Stimulated activated naive CD8-positive, alpha-beta T cell treated with anti-CD3 and anti-CD28 coated beads, Interleukin-15, amount 100 ng/mL, for 72 hours (primary cell): ENCODE measurements at regions not wholly inside any gene's neighbourhood (a gene's known extent, or its start where the extent isn't known, plus 50 kb on each side); places are given as distances from the start of the nearest gene placed in this dataset.
A peak's percentile ranks its signal among the peaks of the same experiment; 100 is the strongest.

Experiments
- ATAC-seq: fragments of 150-1000 bp; cut with Tn5 transposase; 2 replicates; pipeline ENCODE4 v1.10.0; 2021; ENCODE audit warnings: mild to moderate bottlenecking, moderate library complexity
- DNase-seq, 2 donors: peaks; one replicate each; pipeline ENCODE4 v3.0.0; 2021 to 2022
- H3K27ac Mint-ChIP-seq, 2 donors: one replicate each; pipeline ENCODE4 v1.8.0; 2022; ENCODE audit warnings: mild to moderate bottlenecking in 2 of 2, mixed read lengths in 2 of 2, moderate library complexity in 2 of 2
- H3K27me3 Mint-ChIP-seq: one replicate; pipeline ENCODE4 v1.8.0; 2022; ENCODE audit warnings: mixed read lengths
- H3K4me1 Mint-ChIP-seq: one replicate; pipeline ENCODE4 v1.8.0; 2022; ENCODE audit warnings: mild to moderate bottlenecking, mixed read lengths
- H3K4me3 Mint-ChIP-seq, 2 donors: one replicate each; pipeline ENCODE4 v1.8.0; 2022; ENCODE audit warnings: mild to moderate bottlenecking in 2 of 2, mixed read lengths in 2 of 2, moderate library complexity in 1 of 2
- H3K9me3 Mint-ChIP-seq, 2 donors: one replicate each; pipeline ENCODE4 v1.8.0; 2022; ENCODE audit warnings: mixed read lengths in 2 of 2

GRCh38 chr7:24503506-24503905 lies 69.7 kb upstream of the PALS2 start:
- no peaks in the 10 kb centered on the region for H3K4me1 Mint-ChIP-seq
- DNase-seq = no peak

DNA sequence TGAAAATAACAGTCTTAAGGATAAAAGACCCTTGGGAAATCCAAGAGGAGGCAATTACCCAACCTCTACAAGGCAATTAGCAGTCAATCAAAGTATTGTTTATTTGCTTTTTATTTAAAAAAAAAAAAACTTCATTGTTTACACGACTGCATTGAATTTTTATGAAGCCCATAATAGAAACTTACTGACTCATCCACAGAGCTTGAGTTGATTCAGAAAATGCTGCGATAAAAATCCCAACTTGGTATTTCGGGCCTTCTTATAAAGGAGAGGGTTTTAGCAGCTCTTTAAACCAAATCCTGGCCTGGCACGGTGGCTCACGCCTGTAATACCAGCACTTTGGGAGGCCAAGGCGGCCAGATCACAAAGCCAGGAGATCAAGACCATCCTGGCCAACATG lies 69.2 kb upstream of the PALS2 start:
- H3K4me3 Mint-ChIP-seq = no peak overlapping the region
- ATAC-seq = no peak
- DNase-seq = no peak
- no peaks in the 10 kb centered on the region for H3K4me1 Mint-ChIP-seq
- no peaks in the 10 kb centered on the region for H3K9me3 Mint-ChIP-seq
- H3K27me3 Mint-ChIP-seq = no peaks in the 10 kb centered on the region
- H3K27ac Mint-ChIP-seq = no peak overlapping the region

More at GRCh38 chr7:24503506-24503905, 69.7 kb upstream of the PALS2 start:
- Mint-ChIP-seq H3K27ac (no peak overlapping the region), H3K27me3 (no peaks in the 10 kb centered on the region), H3K9me3 (no peaks in the 10 kb centered on the region), H3K4me3 (no peak overlapping the region)
- ATAC-seq = no peak

- no peaks in the 10 kb centered on the region for H3K27me3 Mint-ChIP-seq
- no peak for ATAC-seq
Measured at GRCh38 chr7:24504836-24505235, 68.4 kb upstream of the PALS2 start.

DNA sequence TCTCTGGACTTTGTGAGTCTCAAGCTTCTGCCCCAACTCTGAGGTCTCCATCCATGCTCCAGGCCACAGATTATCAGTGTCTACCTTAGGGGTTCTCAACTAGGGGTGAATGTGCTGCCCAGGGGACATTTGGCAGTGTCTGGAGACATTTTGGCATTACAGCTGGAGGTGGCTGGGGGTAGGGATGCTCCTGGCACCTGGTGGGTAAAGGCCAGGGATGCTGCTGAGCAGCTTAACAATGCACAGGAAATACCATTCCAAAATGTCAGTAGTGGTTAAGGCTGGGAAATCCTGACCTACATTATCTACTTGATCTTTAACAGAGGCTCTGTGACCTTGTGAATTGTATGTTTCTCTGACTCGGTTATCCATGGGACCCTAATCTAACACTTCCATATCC lies 67.3 kb upstream of the PALS2 start:
- H3K27ac Mint-ChIP-seq = peak overlapping the region in 1 of 2 donors; percentile 90
- no peaks in the 10 kb centered on the region for H3K9me3 Mint-ChIP-seq
- ATAC-seq (no peak), DNase-seq (no peak)
- no peaks in the 10 kb centered on the region for H3K27me3 Mint-ChIP-seq
- no peak overlapping the region for H3K4me3 Mint-ChIP-seq
- no peaks in the 10 kb centered on the region for H3K4me1 Mint-ChIP-seq

More at GRCh38 chr7:24504836-24505235, 68.4 kb upstream of the PALS2 start:
- no peak overlapping the region for H3K4me3 Mint-ChIP-seq
- no peaks in the 10 kb centered on the region for H3K4me1 Mint-ChIP-seq
- DNase-seq = no peak
- H3K9me3 Mint-ChIP-seq = no peaks in the 10 kb centered on the region
- no peak overlapping the region for H3K27ac Mint-ChIP-seq

- H3K4me3 Mint-ChIP-seq = no peak overlapping the region
Measured at GRCh38 chr7:24508316-24508715, 64.9 kb upstream of the PALS2 start.

DNA sequence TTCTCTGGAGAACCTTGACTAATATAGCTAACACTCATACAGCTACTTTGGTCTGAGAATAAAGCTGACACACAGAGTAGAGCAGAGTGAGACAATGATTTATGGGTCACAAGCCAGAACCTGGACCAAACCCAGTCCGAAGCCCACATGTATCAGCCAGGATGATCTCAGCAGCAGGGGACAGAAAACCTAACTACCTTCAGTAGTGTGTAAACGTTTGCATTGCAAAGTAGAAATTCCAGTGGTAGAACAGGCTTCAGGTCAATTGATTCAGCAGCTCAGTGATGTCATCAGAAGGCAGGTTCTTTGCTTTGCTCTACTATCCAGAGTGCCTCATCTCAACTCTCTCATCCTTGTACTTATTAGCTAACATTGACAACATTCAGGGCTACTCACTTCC lies 62.5 kb upstream of the PALS2 start:
- no peak overlapping the region for H3K4me3 Mint-ChIP-seq
- ATAC-seq (no peak), DNase-seq (no peak)
- H3K27me3 Mint-ChIP-seq = no peaks in the 10 kb centered on the region
- no peaks in the 10 kb centered on the region for H3K4me1 Mint-ChIP-seq
- H3K9me3 Mint-ChIP-seq = no peaks in the 10 kb centered on the region
- no peak overlapping the region for H3K27ac Mint-ChIP-seq

More at GRCh38 chr7:24508316-24508715, 64.9 kb upstream of the PALS2 start:
- no peaks in the 10 kb centered on the region for H3K27me3 Mint-ChIP-seq
- H3K9me3 Mint-ChIP-seq = no peaks in the 10 kb centered on the region
- no peak for ATAC-seq
- no peak overlapping the region for H3K27ac Mint-ChIP-seq
- no peaks in the 10 kb centered on the region for H3K4me1 Mint-ChIP-seq
- no peak for DNase-seq

DNA sequence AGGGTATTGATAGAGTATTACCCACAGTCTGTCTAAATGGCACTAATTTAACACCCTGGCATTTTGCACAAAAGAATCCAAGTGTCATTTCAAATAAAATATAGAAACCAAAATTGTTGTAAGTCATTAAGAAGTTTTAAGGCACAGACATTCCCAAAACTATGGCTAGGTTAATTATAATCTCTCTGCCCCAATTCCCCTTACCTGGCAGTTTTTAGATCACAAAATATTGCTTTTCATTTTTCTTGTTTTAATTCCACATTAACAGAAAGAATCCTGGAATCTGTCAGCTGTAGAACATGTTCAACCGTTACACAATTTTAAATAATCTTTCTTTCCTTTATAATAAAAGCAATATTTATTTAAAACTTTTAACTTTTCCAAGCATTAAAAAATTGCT lies 56.1 kb upstream of the PALS2 start:
- Mint-ChIP-seq H3K9me3 (no peaks in the 10 kb centered on the region), H3K4me3 (no peak overlapping the region), H3K27me3 (peaks cover 17% of the 10 kb centered on the region), H3K4me1 (no peaks in the 10 kb centered on the region), H3K27ac (no peak overlapping the region)
- ATAC-seq (no peak), DNase-seq (no peak)

DNA sequence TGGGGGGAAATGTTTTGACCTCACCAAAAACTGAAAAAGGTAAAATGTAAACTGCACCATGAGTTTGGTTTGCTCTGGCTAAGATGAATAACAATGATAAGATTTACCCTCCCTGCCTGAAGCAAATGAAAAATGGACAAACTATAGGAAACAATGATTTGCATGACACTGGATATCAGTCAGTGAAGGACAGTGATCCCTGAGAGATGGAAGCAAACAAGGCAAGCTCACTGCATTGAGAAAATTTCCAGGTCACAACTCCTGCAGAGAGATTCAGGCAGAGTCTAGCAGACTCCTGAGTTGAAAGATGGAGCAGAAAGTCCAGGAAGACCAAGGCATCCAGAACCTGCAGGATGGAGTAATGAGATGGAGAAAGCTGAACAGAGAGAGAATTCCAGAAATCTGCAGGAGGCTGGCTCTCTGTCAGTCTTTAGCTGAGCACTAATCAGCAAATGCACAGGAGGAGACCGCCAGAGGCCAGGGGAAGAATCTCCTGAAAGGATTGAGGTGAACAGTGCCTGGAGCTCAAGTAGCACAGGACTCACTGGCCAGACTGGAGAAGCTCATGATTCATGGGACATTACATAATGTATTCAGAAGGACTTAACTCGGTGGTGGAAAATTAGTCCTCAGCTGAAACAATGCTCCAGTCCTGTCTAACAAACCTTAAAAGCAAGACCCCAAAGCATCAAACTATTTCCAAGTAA lies 51.2 kb upstream of the PALS2 start:
- peaks cover 21% of the 10 kb centered on the region for H3K27me3 Mint-ChIP-seq

More for the DNA sequence above, 51.2 kb upstream of the PALS2 start:
- no peaks in the 10 kb centered on the region for H3K4me1 Mint-ChIP-seq
- no peaks in the 10 kb centered on the region for H3K9me3 Mint-ChIP-seq
- no peak for DNase-seq
- ATAC-seq = no peak
- no peak overlapping the region for H3K27ac Mint-ChIP-seq
- no peak overlapping the region for H3K4me3 Mint-ChIP-seq
